Chondrocyte (in vitro differentiated cells): ENCODE measurements at regions not wholly inside any gene's neighbourhood (a gene's known extent, or its start where the extent isn't known, plus 50 kb on each side); places are given as distances from the start of the nearest gene placed in this dataset.

Source experiments
- DNase-seq: peaks from one replicate; pipeline ENCODE4 v3.0.0; 2021; ENCODE audit warnings: mixed read lengths, low spot score
- H3K27ac Mint-ChIP-seq: one replicate; pipeline ENCODE4 v1.8.0; 2021; ENCODE audit warnings: mild to moderate bottlenecking, moderate library complexity, mixed read lengths; ENCODE audit not compliant: unreplicated experiment
- H3K27me3 Mint-ChIP-seq: 2 replicates; pipeline ENCODE4 v1.8.0; 2021; ENCODE audit warnings: low read depth, mixed read lengths
- H3K36me3 Mint-ChIP-seq: 2 replicates; pipeline ENCODE4 v1.8.0; 2021; ENCODE audit warnings: low read depth, mixed read lengths
- H3K4me1 Mint-ChIP-seq: 2 replicates; pipeline ENCODE4 v1.8.0; 2021; ENCODE audit warnings: low read depth, mild to moderate bottlenecking, mixed read lengths
- H3K4me3 Mint-ChIP-seq: one replicate; pipeline ENCODE4 v1.8.0; 2021; ENCODE audit warnings: mild to moderate bottlenecking, moderate library complexity, mixed read lengths; ENCODE audit not compliant: unreplicated experiment
- H3K9me3 Mint-ChIP-seq: 2 replicates; pipeline ENCODE4 v1.8.0; 2021; ENCODE audit warnings: low read depth, mixed read lengths
- CTCF ChIP-seq: fragments of 200-600 bp; sonication (generic); IDR thresholded peaks from 2 replicates; pipeline ENCODE4 v1.5.0; 2021; ENCODE audit warnings: antibody characterized with exemption, mild to moderate bottlenecking, moderate library complexity

GRCh38 chrX:145673841-145674240, 143.8 kb upstream of the SLITRK2 start:
- Mint-ChIP-seq H3K4me3 (no peak overlapping the region), H3K36me3 (no peaks in the 10 kb centered on the region), H3K9me3 (peaks cover 32% of the 10 kb centered on the region), H3K4me1 (no peaks in the 10 kb centered on the region), H3K27me3 (peaks cover 1% of the 10 kb centered on the region), H3K27ac (no peak overlapping the region)
- DNase-seq = no peak
- TF ChIP-seq CTCF = no peak

GRCh38 chrX:145677109-145677817, 140.4 kb upstream of the SLITRK2 start:
- TF ChIP-seq CTCF = no peak
- no peak overlapping the region for H3K27ac Mint-ChIP-seq
- no peak for DNase-seq
- H3K9me3 Mint-ChIP-seq = peaks cover 37% of the 10 kb centered on the region
- H3K36me3 Mint-ChIP-seq = no peaks in the 10 kb centered on the region
- H3K27me3 Mint-ChIP-seq = no peaks in the 10 kb centered on the region
- H3K4me3 Mint-ChIP-seq = no peak overlapping the region
- no peaks in the 10 kb centered on the region for H3K4me1 Mint-ChIP-seq

- Mint-ChIP-seq H3K27ac (no peak overlapping the region), H3K36me3 (no peaks in the 10 kb centered on the region), H3K9me3 (peaks cover 34% of the 10 kb centered on the region), H3K4me3 (no peak overlapping the region), H3K27me3 (no peaks in the 10 kb centered on the region), H3K4me1 (no peaks in the 10 kb centered on the region)
- TF ChIP-seq CTCF = no peak
- DNase-seq = no peak
Observed at GRCh38 chrX:145682518-145683298, 134.9 kb upstream of the SLITRK2 start.

- no peak overlapping the region for H3K27ac Mint-ChIP-seq
- H3K4me3 Mint-ChIP-seq = no peak overlapping the region
- H3K4me1 Mint-ChIP-seq = no peaks in the 10 kb centered on the region
- H3K27me3 Mint-ChIP-seq = no peaks in the 10 kb centered on the region
- H3K9me3 Mint-ChIP-seq = peaks cover 45% of the 10 kb centered on the region
- TF ChIP-seq CTCF = no peak
- no peak for DNase-seq
- no peaks in the 10 kb centered on the region for H3K36me3 Mint-ChIP-seq
Observed at GRCh38 chrX:145687146-145687545, 130.5 kb upstream of the SLITRK2 start.

GRCh38 chrX:145687707-145688106, 129.9 kb upstream of the SLITRK2 start:
- peaks cover 46% of the 10 kb centered on the region for H3K9me3 Mint-ChIP-seq
- H3K4me3 Mint-ChIP-seq = no peak overlapping the region
- H3K36me3 Mint-ChIP-seq = no peaks in the 10 kb centered on the region
- H3K27me3 Mint-ChIP-seq = no peaks in the 10 kb centered on the region
- no peak for TF ChIP-seq CTCF
- H3K4me1 Mint-ChIP-seq = no peaks in the 10 kb centered on the region
- no peak overlapping the region for H3K27ac Mint-ChIP-seq
- DNase-seq = no peak
